Liver (tissue), 8 donors: ENCODE measurements at regions not wholly inside any gene's neighbourhood (a gene's known extent, or its start where the extent isn't known, plus 50 kb on each side); places are given as distances from the start of the nearest gene placed in this dataset.

Experiments
- DNase-seq: peaks from one replicate; pipeline ENCODE4 v3.0.0-alpha.2; 2017; ENCODE audit warnings: low spot score
- H3K27ac ChIP-seq, 2 donors: one replicate each; pipeline ENCODE4 v1.7.0; 2013; ENCODE audit warnings: inconsistent platforms in 2 of 2, low read length in 2 of 2, control low read depth in 1 of 2, low read depth in 1 of 2, mild to moderate bottlenecking in 1 of 2
- H3K27me3 ChIP-seq, 4 donors: one replicate each; pipeline versions ENCODE4 v1.6.1 to v1.7.0; 2013; ENCODE audit warnings: low read length in 3 of 4, inconsistent platforms in 1 of 4, mild to moderate bottlenecking in 1 of 4, moderate library complexity in 1 of 4; ENCODE audit not compliant: control insufficient read depth in 4 of 4, insufficient read depth in 4 of 4
- H3K36me3 ChIP-seq, 4 donors: one replicate each; pipeline versions ENCODE4 v1.6.1 to v1.7.0; 2013; ENCODE audit warnings: low read length in 3 of 4, mild to moderate bottlenecking in 3 of 4, low read depth in 1 of 4, moderate library complexity in 1 of 4; ENCODE audit not compliant: control insufficient read depth in 4 of 4, insufficient read depth in 3 of 4
- H3K4me1 ChIP-seq, 4 donors: one replicate each; pipeline versions ENCODE4 v1.6.1 to v1.7.0; 2013; ENCODE audit warnings: low read length in 3 of 4, mild to moderate bottlenecking in 3 of 4, moderate library complexity in 1 of 4; ENCODE audit not compliant: control insufficient read depth in 4 of 4, insufficient read depth in 4 of 4
- H3K4me3 ChIP-seq, 3 donors: one replicate each; pipeline versions ENCODE4 v1.6.1 to v1.7.0; 2013; ENCODE audit warnings: low read length in 3 of 3, control low read depth in 1 of 3, low read depth in 1 of 3, mild to moderate bottlenecking in 1 of 3
- H3K9ac ChIP-seq, 2 donors: one replicate each; pipeline ENCODE4 v1.7.0; 2013; ENCODE audit warnings: low read length in 2 of 2, mild to moderate bottlenecking in 2 of 2, moderate library complexity in 2 of 2, control low read depth in 1 of 2, low read depth in 1 of 2
- H3K9me3 ChIP-seq, 4 donors: one replicate each; pipeline versions ENCODE4 v1.6.1 to v1.7.0; 2013; ENCODE audit warnings: low read length in 3 of 4; ENCODE audit not compliant: control insufficient read depth in 4 of 4
- ATF3 ChIP-seq: IDR thresholded peaks from 2 replicates; pipeline ENCODE4 v1.6.1; 2016; ENCODE audit warnings: antibody characterized with exemption
- CTCF ChIP-seq: fragments of 150-350 bp; IDR thresholded peaks from 2 replicates; pipeline ENCODE4 v1.5.1; 2017; ENCODE audit warnings: improper control_type of control experiment, low read depth, low read length; ENCODE audit not compliant: missing input control
- EGR1 ChIP-seq, 2 donors: IDR thresholded peaks; 2 replicates each; pipeline ENCODE4 v1.6.1; 2016 to 2018; ENCODE audit warnings: antibody characterized with exemption in 2 of 2, low read depth in 2 of 2
- FOXA1 ChIP-seq: IDR thresholded peaks from 2 replicates; pipeline ENCODE4 v1.6.1; 2016; ENCODE audit warnings: antibody characterized with exemption
- FOXA2 ChIP-seq: IDR thresholded peaks from 2 replicates; pipeline ENCODE4 v1.6.1; 2016; ENCODE audit warnings: antibody characterized with exemption
- GABPA ChIP-seq, 2 donors: IDR thresholded peaks in 1 of 2; conservative IDR thresholded peaks in 1 of 2; 2 replicates each; pipeline ENCODE4 v1.6.1; 2016; ENCODE audit warnings: antibody characterized with exemption in 2 of 2, mild to moderate bottlenecking in 1 of 2, moderate library complexity in 1 of 2
- HNF4G ChIP-seq: IDR thresholded peaks from 2 replicates; pipeline ENCODE4 v1.6.1; 2016; ENCODE audit warnings: antibody characterized with exemption
- MAX ChIP-seq: IDR thresholded peaks from 2 replicates; pipeline ENCODE4 v1.6.1; 2016; ENCODE audit warnings: antibody characterized with exemption
- RAD21 ChIP-seq, 2 donors: IDR thresholded peaks; 2 replicates each; pipeline ENCODE4 v1.6.1; 2016; ENCODE audit warnings: antibody characterized with exemption in 2 of 2, mild to moderate bottlenecking in 2 of 2
- REST ChIP-seq: IDR thresholded peaks from 2 replicates; pipeline ENCODE4 v1.6.1; 2016; ENCODE audit warnings: antibody characterized with exemption, mild to moderate bottlenecking
- RXRA ChIP-seq, 2 donors: IDR thresholded peaks; 2 replicates each; pipeline ENCODE4 v1.6.1; 2017 to 2018; ENCODE audit warnings: antibody characterized with exemption in 2 of 2, mild to moderate bottlenecking in 1 of 2
- SP1 ChIP-seq: IDR thresholded peaks from 2 replicates; pipeline ENCODE4 v1.6.1; 2018; ENCODE audit warnings: antibody characterized with exemption, mild to moderate bottlenecking
- TAF1 ChIP-seq: conservative IDR thresholded peaks from 2 replicates; pipeline ENCODE4 v1.6.1; 2016; ENCODE audit warnings: antibody characterized with exemption, mild to moderate bottlenecking
- YY1 ChIP-seq: IDR thresholded peaks from 2 replicates; pipeline ENCODE4 v1.6.1; 2016; ENCODE audit warnings: antibody characterized with exemption, mild to moderate bottlenecking
- ZBTB33 ChIP-seq: IDR thresholded peaks from 2 replicates; pipeline ENCODE4 v1.6.1; 2016; ENCODE audit warnings: antibody characterized with exemption
- WGBS: extraction: QIAGEN DNeasy Blood & Tissue Kit; methylation state at CpG from one replicate; pipeline ENCODE4 v1.1.7; 2013; 5-methylcytosine and 5-hydroxymethylcytosine counted together
- donor health status: healthy.
- donor health status: healthy.
- donor health status: healthy.
- donor health status: healthy.
- donor health status: healthy.

GRCh38 chr15:84111575-84111974, 124.0 kb upstream of the GOLGA6L4 start:
- WGBS, result 82% methylated on average over 2 of the region's 2 CpGs
- H3K4me3 ChIP-seq, result no peak overlapping the region
- H3K36me3 ChIP-seq, result no peaks in the 10 kb centered on the region
- H3K9ac ChIP-seq, result no peak overlapping the region
- no peak for TF ChIP-seq SP1
- TF ChIP-seq RXRA (IDR thresholded peaks at IDR 0.05), result no peak
- TF ChIP-seq FOXA1, result no peak
- no peak for TF ChIP-seq FOXA2
- TF ChIP-seq RAD21 (IDR thresholded peaks at IDR 0.05), result no peak
- no peak for TF ChIP-seq ZBTB33
- TF ChIP-seq EGR1 (IDR thresholded peaks at IDR 0.05; ENCODE audit: low read depth in 2 of 2), result no peak
- TF ChIP-seq HNF4G, result no peak
- TF ChIP-seq REST, result no peak
- no peak for TF ChIP-seq CTCF
- TF ChIP-seq TAF1, result no peak
- TF ChIP-seq GABPA (IDR thresholded peaks at IDR 0.05 in 1 of 2, conservative IDR thresholded peaks at IDR 0.05 in 1 of 2), result no peak
- TF ChIP-seq ATF3, result no peak
- TF ChIP-seq MAX, result no peak
- no peak for TF ChIP-seq YY1
- H3K27ac ChIP-seq, result no peak overlapping the region
- H3K9me3 ChIP-seq, result no peaks in the 10 kb centered on the region
- no peak for DNase-seq
- no peaks in the 10 kb centered on the region for H3K27me3 ChIP-seq
- H3K4me1 ChIP-seq, result no peaks in the 10 kb centered on the region

- no peaks in the 10 kb centered on the region for H3K36me3 ChIP-seq
- no peaks in the 10 kb centered on the region for H3K9me3 ChIP-seq
- no peak overlapping the region for H3K9ac ChIP-seq
- DNase-seq, result no peak
- no peak overlapping the region for H3K4me3 ChIP-seq
- H3K27me3 ChIP-seq, result no peaks in the 10 kb centered on the region
- H3K4me1 ChIP-seq, result no peaks in the 10 kb centered on the region
- H3K27ac ChIP-seq, result no peak overlapping the region
- TF ChIP-seq FOXA1 (no peak), CTCF (no peak), TAF1 (no peak), HNF4G (no peak), ZBTB33 (no peak), ATF3 (no peak), REST (no peak)
Observed at GRCh38 chr15:84112025-84112424, 123.5 kb upstream of the GOLGA6L4 start.
